Parathyroid adenoma (tissue), 2 donors: ENCODE measurements at regions not wholly inside any gene's neighbourhood (a gene's known extent, or its start where the extent isn't known, plus 50 kb on each side); places are given as distances from the start of the nearest gene placed in this dataset.

Experiments
- H2AFZ ChIP-seq: fragments of 300-600 bp; sonication (generic); one replicate; pipeline ENCODE4 v1.7.0; 2017; ENCODE audit warnings: antibody characterized with exemption, mild to moderate bottlenecking
- H3K27ac ChIP-seq: fragments of 300-600 bp; sonication (generic); one replicate; pipeline ENCODE4 v1.7.0; 2017
- H3K27me3 ChIP-seq: fragments of 300-600 bp; sonication (generic); one replicate; pipeline ENCODE4 v1.7.0; 2017; ENCODE audit warnings: low read length; ENCODE audit not compliant: control insufficient read depth, insufficient read depth
- H3K36me3 ChIP-seq: fragments of 300-600 bp; sonication (generic); one replicate; pipeline ENCODE4 v1.7.0; 2017; ENCODE audit warnings: low read length; ENCODE audit not compliant: control insufficient read depth, insufficient read depth
- H3K4me1 ChIP-seq: fragments of 300-600 bp; sonication (generic); one replicate; pipeline ENCODE4 v1.7.0; 2017; ENCODE audit warnings: control low read depth
- H3K4me2 ChIP-seq: fragments of 300-600 bp; sonication (generic); one replicate; pipeline ENCODE4 v1.7.0; 2017; ENCODE audit warnings: low read length
- H3K4me3 ChIP-seq: fragments of 300-600 bp; sonication (generic); one replicate; pipeline ENCODE4 v1.7.0; 2017; ENCODE audit warnings: low read depth, low read length
- H3K79me2 ChIP-seq: fragments of 300-600 bp; sonication (generic); one replicate; pipeline ENCODE4 v1.7.0; 2017; ENCODE audit warnings: control low read depth
- H3K9ac ChIP-seq: fragments of 300-600 bp; sonication (generic); one replicate; pipeline ENCODE4 v1.7.0; 2017; ENCODE audit warnings: mild to moderate bottlenecking
- H3K9me3 ChIP-seq: fragments of 300-600 bp; sonication (generic); one replicate; pipeline ENCODE4 v1.7.0; 2017; ENCODE audit warnings: low read length; ENCODE audit not compliant: control insufficient read depth
- TF ChIP-seq, protein P1 (sequence below): fragments of 300-600 bp; sonication (generic); IDR thresholded peaks from one replicate; pipeline ENCODE4 v1.7.0; 2017; ENCODE audit warnings: antibody characterized with exemption, mild to moderate bottlenecking
- donor health status: primary hyperparathyroidism.

DNA sequence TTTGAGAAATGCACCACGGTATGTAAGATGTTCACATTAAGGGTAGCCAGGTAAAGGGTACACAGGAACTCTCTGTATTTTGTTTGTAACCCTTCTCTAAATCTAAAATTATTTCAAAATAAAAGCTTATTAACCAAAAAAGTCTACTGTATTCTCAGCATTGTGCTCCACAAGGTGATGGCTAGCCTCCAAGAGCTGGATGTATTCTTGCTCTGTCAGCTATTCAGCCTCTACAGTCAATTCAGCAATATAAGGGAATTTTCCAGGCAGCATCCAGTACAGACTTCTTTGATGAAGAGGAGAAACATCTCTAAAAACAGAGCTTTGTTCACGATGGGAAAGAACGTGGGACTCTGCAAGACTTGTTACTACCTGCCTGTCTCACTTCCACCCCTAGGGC is 63.5 kb upstream of the MAOA start:
- Histone ChIP-seq H3K27me3 (no peaks in the 10 kb centered on the region), H3K36me3 (no peaks in the 10 kb centered on the region), H3K9me3 (no peaks in the 10 kb centered on the region), H3K4me2 (no peak overlapping the region), H3K4me3 (no peak overlapping the region), H3K79me2 (no peaks in the 10 kb centered on the region), H3K4me1 (no peaks in the 10 kb centered on the region), H2AFZ (no peak overlapping the region), H3K27ac (no peak overlapping the region), H3K9ac (no peak overlapping the region)
- TF ChIP-seq, protein P1, sequence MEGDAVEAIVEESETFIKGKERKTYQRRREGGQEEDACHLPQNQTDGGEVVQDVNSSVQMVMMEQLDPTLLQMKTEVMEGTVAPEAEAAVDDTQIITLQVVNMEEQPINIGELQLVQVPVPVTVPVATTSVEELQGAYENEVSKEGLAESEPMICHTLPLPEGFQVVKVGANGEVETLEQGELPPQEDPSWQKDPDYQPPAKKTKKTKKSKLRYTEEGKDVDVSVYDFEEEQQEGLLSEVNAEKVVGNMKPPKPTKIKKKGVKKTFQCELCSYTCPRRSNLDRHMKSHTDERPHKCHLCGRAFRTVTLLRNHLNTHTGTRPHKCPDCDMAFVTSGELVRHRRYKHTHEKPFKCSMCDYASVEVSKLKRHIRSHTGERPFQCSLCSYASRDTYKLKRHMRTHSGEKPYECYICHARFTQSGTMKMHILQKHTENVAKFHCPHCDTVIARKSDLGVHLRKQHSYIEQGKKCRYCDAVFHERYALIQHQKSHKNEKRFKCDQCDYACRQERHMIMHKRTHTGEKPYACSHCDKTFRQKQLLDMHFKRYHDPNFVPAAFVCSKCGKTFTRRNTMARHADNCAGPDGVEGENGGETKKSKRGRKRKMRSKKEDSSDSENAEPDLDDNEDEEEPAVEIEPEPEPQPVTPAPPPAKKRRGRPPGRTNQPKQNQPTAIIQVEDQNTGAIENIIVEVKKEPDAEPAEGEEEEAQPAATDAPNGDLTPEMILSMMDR, result no peak

- no peak overlapping the region for H3K4me2 ChIP-seq
- no peak overlapping the region for H3K27ac ChIP-seq
- H3K79me2 ChIP-seq, result no peaks in the 10 kb centered on the region
- H3K9ac ChIP-seq, result no peak overlapping the region
- no peak overlapping the region for H3K4me3 ChIP-seq
- TF ChIP-seq, protein P1, result no peak
- H3K27me3 ChIP-seq, result no peaks in the 10 kb centered on the region
- no peaks in the 10 kb centered on the region for H3K36me3 ChIP-seq
- no peak overlapping the region for H2AFZ ChIP-seq
- no peaks in the 10 kb centered on the region for H3K4me1 ChIP-seq
- H3K9me3 ChIP-seq, result no peaks in the 10 kb centered on the region
Observed at GRCh38 chrX:43595931-43596330, 60.2 kb upstream of the MAOA start.

DNA sequence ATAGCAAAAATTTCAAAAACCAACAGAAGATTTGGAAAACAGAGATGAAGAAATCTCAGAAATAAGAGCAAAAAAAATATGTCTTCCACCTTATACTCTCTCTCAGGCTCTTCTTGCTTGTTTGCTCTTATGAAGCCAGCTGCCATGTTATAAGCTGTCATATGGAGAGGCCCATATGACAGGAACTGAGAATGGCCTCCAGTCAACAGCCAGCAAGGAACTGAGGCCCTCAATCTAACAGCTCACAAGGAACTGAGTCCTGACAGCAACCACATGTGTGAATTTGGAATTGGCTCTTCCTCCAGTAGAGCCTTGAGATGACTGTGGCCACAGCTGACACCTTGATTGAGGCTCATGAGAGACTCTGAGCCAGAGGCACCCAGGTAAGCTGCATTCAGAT is 51.3 kb upstream of the MAOA start:
- no peak overlapping the region for H3K4me2 ChIP-seq
- no peaks in the 10 kb centered on the region for H3K27me3 ChIP-seq
- no peak overlapping the region for H3K4me3 ChIP-seq
- TF ChIP-seq, protein P1, result no peak
- no peaks in the 10 kb centered on the region for H3K36me3 ChIP-seq
- H3K27ac ChIP-seq, result no peak overlapping the region
- no peak overlapping the region for H2AFZ ChIP-seq
- H3K79me2 ChIP-seq, result no peaks in the 10 kb centered on the region
- H3K4me1 ChIP-seq, result no peaks in the 10 kb centered on the region
- no peaks in the 10 kb centered on the region for H3K9me3 ChIP-seq
- no peak overlapping the region for H3K9ac ChIP-seq

DNA sequence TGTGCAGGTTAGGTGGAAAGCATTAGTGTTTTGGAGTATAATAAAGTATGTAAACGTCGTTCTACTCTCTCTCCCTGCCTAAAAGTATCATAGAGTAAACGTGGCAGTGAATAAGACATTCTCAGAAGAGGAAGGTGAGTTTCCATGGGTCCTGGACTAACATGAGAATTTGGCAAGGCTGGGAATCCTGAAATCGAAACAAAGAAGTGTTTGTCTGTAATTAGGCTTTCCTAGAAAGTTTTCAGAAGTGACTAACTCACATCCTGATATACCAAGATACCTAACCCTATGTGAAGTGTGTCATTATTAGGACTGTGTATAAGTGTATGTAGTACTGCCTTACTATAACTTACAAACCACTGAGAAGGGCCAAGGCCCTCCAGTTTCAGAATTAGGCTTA is 50.7 kb upstream of the MAOA start:
- TF ChIP-seq, protein P1, result no peak
- no peaks in the 10 kb centered on the region for H3K79me2 ChIP-seq
- H3K9ac ChIP-seq, result no peak overlapping the region
- H2AFZ ChIP-seq, result no peak overlapping the region
- no peak overlapping the region for H3K4me3 ChIP-seq
- H3K4me2 ChIP-seq, result no peak overlapping the region
- H3K27me3 ChIP-seq, result no peaks in the 10 kb centered on the region
- H3K27ac ChIP-seq, result no peak overlapping the region
- H3K36me3 ChIP-seq, result no peaks in the 10 kb centered on the region
- no peaks in the 10 kb centered on the region for H3K9me3 ChIP-seq
- H3K4me1 ChIP-seq, result no peaks in the 10 kb centered on the region
